HUDEP-2 (cell line): ENCODE measurements at regions not wholly inside any gene's neighbourhood (a gene's known extent, or its start where the extent isn't known, plus 50 kb on each side); places are given as distances from the start of the nearest gene placed in this dataset.

Source experiments
- DNase-seq, 76 experiments: peaks; one replicate each; lab custom pipeline; 2025; ENCODE audit not compliant: unreplicated experiment in 76 of 76; lab: John Stamatoyannopoulos, UW

DNA sequence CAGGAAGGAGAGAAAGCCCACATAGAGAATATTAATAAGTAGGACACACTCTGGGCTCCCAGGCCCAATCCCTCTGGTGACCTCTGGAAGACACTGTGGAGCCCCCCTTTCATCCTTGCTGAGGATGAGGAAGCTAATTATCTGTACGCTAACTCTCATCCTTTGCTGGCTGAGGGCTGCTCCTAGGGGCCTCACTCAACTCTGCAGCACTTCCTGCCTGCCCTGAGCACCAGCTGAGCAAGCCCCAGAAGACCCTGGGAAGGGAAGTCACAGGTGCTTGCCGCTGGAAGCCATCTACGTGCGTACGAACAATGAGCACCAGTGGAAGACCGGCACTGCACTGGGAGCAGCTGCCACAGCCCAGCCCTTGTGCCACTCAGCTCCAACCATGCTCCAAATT is 145.8 kb upstream of the CDH5 start:
- DNase-seq: no peak

DNA sequence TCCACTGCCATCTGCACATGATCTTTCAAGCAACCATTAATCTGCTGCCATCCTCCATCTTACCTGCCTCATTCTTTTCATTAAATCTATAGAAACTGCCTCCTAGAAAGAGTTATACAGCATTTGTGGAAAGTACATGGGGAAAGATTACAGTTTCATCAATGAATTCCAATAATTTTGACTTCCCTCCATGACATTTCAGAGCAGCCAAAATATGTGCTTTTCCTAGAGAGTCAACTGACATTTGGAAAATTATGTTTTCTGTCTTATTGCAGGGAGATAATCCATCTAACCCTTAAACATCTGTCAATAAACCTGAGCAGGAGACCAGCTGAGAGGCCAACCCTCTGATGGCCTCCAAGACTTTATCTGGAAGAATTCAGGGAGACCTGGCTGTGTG is 147.0 kb upstream of the CDH5 start:
- no peak for DNase-seq

DNA sequence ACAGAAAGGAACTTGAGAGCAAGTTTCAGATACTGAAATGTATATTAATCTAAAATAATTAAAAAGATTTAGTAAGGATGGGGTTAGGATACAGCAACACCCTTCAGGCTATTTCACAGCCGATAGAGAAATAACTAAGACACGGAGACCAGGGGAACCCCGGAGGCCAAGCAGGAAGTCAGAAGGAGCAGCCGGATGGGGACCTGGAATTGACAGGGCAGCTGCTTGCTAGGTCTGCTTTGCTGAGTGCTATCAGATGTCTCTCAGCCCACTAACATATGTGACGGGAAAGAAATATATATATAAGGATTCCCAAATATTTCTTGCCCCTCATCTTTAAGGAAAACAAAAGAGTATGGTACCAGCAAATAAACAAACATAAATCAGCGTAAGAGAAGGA is 154.1 kb upstream of the CDH5 start:
- no peak for DNase-seq

DNA sequence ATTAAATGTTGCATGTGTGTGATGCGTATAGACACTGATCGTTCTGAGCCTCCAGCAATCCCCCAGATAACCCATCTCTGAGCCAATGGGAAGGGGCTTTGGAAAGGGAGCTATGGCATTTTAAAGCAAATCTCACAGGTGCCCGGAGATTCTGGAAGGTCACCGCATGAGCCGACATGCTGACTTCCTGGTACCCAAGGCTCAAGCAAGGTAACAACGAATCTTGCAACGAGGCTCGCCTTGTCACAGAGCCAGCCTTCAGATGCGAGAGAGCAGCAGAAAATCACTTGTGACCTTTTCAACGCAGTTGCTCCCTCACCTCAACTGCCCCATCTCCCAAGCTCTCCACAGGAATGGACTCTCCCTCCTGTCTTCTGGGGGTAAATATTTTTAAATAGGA is 154.8 kb upstream of the CDH5 start:
- DNase-seq: no peak

DNA sequence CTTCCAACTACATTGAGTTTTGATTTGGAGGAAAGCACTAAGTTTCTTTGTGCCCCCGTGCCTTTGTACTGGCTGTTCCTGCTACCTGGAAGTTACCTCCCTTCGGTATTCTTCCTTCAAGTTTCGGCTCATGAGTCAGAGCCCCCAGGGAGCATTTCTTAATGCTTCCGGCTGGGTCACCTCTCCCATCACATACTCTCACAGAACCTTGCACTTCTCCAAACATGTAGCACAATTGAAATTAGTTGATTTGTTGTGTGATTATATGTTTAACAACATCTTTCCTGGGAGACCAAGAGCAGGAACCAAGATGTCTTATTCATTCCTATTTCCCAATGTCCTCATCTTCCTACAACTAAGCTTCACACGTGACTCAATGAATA is 158.6 kb upstream of the CDH5 start:
- no peak for DNase-seq

DNA sequence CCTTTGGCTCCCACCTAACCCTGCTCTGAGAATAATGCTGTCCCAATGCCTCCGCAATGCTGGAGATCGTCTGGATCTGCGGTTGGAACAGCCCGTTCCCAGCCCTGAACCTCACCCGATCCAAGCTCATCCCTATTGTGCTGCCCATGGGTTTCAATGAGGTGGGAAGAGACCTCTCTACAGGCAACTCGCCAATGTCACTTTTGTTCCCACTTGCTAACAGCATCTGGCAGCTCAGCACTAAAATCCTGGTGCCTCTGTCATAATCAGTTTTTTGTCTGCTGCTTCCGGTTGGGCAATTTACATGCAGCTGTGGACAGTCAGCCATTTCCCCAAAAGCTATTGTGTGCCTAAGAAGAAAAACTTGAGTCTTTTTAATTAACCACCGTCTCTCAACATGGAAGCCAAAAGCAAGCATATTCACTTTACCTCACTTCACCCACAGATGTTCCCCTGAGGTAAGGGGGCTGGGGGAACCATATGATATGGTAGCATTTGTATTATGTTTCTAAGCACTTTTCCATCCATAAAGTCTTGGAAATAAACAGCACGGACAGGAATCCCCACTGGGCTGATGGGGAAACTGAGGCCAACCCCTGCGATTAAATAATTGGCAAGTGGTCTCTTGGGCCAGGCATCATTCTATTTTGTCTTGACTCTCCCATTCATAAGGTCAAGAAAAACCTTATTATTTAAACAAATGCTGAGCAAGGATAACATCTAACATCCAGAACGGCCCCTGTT is 159.2 kb upstream of the CDH5 start:
- DNase-seq: no peak

DNA sequence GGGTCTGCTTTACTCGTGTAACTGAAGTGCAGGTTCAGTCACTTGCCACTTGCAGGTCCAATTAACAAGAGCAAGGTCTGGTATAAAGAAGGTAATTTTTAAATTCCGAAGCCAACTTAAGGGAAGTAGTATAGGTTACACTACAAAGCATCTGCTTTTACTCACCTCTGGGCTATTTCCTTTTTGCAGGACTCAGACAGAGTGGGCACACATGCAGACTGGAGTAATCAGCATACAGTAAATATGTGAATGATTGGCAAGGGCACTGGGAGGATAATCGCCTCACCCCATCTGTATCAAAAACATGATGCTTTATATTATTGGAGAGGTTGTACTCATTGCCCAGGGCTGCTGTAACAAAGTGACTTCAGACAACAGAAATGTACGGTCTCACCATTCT is 160.1 kb upstream of the CDH5 start:
- no peak for DNase-seq

DNA sequence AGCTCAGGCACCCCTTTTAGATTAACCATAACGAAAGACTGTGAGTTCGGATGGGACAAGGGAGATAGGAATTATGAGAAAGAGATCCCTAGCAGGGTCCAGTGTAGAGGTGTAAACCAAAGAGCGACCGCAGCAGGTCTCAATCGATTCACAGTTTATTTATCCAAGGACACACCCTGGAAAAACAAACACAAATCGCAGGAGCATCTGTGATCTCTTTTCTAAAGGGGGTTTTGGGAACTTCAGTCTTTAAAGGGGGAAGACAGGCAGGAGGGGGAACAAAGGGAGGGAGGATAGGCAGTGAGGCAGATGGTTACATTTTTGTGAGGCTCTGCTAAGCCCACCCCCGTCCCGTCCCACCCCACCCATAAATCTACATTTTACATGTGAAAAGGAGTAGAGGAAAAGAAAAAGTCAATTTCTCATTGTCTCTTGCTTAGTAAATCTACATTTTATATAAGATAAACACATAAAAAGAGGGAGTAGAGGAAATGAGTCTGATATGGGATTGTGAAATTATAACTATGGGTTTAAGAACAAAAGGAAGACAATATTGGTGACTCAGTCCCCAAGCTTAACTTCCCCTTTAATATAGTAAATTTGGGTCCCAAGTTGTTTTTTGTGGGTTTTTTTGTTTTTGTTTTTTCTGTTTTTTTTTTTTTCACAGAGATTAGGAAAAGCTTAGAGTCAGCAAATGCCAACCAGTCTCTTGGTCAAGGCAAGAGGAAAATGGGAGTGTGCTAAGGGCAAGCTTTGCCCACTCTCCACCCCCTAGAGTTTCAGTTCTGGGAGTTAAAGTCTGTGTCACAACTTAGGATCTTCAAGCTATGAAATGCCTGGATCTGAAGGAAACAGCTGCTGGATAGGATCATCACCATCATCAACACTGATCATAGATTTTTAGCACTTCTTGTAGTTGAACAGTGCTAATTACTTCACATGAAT is 160.9 kb upstream of the CDH5 start:
- no peak for DNase-seq

DNA sequence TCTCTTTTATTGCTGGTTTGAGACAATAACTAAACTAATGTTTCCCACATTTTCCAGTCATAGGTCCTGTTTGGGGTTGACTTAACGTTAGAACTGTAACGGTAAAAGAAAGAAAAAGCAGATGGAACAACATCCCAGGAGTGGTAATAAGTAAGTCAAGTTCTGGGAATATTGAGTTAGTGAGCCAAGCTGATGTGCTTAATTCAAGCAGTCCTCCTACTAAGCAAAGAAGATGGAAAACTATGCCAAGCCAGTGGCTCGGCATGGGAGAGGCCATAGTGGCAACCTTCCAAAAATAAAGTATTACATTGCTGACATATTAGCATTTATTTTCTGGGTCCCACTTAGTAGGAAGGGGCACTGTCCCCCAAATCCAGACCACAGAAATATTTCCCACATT is 161.7 kb upstream of the CDH5 start:
- no peak for DNase-seq

DNA sequence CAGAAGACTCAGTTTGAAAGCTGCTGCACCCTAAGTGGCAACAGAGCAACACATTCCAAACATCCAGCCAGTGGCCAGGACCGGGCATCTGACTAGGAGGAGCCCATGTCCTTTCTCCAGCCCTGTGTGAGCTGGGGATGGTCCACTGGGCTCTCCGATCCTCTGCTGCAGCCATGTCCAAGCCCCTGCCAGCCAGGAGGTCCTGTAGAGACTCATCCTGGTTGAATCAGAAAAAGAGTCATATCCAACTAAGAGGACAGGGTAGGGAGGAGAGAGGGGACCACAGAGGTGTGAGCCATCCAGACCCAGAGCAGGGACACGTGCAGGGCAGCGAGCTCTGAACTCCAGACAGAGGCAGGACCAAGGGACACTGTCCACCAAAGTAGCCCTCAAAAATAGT is 163.0 kb upstream of the CDH5 start:
- no peak for DNase-seq

DNA sequence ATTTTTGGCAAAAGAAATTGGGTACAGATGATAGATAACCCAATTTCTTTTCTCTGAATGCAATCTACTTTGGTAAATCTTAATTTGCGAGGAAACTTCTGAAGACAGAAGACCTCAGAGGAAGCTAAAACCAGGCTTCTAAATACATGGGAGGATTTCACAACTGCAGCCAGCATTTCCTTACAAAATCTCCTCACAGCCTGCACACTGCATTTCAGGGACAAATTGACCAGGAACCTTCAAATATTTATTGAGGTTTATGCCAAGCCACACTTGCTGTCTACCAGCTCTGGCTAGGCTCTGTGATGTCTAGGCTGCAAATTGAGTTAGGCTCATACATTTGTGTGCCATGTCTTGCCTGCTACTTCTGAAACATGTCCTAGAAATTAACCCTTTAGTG is 167.3 kb upstream of the CDH5 start:
- no peak for DNase-seq

DNA sequence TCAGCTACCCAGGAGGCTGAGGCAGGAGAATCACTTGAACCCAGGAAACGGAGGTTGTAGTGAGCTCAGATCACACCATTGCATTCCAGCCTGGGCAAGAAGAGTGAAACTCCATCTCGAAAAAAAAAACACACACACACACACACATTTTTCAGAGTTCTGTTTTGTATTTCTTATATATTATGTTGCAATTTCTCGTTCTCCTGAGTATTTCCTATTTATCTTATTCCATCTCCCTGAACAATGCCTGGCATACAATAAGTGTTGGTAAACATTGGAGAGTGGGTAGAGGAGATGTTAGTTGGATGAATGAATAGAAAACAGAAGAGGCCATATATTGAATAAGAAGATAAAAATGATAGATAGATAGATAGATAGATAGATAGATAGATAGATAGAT is 167.8 kb upstream of the CDH5 start:
- no peak for DNase-seq

DNA sequence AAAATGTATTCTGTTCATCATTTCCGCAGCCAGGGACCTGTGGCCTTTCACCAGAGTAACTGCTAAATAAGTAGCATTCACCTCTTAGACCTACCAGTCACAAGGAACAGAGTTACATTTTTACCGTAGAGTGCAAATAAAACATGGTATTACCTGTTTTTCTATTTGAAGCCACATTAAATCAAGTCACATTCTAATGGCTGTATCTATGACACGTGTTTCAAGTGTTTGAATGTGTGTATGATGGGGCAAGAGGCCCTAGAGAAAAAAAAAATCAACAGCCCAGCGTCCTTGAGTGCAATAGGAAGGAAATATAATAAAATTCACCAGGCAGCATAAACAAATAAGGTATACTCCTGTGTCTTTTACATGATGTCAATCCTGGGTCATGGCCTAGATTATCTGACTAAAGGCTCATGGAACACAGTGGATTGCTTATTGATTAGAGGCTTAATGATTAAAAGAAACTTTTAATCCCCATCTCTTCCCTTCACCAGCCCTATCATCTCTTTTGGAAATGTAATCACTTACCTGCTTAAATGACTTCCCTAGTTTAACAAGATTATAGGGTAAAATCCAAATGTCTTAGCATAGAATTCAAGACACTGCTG is 168.7 kb upstream of the CDH5 start:
- DNase-seq: no peak

DNA sequence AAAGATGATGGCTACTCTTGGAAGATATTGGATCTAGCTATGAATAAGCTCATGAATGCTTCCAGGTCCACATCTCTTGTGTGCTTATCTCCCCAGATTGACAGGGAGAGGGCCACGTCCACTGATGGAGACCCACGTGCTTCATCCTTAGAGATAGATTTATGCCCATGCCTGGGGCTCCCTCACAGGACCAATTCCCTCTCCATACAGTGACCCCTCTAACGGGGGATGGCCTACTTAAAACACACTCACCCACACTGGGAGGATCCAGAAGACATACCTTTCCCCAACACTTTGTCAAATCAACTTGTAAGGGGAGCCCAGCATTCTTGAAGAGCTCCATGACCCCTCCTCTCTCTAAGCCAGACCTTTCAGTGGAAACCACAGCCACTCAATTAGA is 169.7 kb upstream of the CDH5 start:
- DNase-seq: no peak

DNA sequence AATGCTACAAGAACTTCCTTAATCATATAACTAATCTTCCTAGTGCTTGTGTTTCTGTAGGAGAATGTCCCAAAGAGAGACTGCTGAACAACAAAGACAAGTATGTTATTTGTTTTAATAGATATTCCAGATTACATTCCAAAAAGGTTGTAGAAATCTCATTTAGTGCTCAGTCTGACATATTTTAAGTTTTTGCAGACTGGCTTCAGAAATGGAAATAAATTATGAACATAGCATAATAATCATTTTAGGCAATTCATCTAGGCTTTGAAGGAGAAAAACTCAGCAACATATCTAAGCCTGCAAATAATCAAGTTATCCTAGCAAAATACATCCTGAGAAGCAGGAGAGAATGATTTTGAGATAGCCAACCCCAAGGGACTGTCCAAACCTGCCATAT is 171.6 kb upstream of the CDH5 start:
- DNase-seq: no peak

DNA sequence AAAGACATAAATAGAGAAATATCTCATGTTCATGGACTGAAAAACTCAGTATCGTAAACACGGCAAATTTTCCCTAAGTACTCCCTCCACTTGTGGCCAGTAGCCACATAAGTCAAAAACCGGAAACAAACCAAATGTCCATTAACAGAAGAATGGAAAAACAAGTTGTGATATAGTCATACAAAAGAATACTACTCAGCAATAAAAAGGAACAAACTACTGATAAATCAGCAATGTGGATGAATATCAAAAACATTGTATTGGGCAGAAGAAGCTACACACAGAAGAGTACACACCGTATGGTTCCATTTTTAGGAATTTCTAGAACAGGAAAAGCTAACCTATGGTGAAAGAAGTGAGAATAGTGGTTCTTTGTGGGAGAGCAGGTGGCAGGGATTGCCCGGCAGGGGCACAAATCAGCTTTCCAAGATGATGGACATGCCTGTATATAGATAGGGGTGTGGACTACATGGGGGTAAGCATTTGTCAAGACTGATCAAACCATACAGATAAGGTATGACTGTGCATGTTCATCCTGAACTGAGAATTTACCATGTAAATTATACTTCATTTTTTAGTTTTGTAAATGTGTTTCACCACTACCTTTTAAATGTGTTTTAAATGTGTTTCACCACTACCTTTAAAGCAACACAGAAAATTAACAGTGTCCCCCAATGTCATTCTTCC is 172.8 kb upstream of the CDH5 start:
- no peak for DNase-seq

DNA sequence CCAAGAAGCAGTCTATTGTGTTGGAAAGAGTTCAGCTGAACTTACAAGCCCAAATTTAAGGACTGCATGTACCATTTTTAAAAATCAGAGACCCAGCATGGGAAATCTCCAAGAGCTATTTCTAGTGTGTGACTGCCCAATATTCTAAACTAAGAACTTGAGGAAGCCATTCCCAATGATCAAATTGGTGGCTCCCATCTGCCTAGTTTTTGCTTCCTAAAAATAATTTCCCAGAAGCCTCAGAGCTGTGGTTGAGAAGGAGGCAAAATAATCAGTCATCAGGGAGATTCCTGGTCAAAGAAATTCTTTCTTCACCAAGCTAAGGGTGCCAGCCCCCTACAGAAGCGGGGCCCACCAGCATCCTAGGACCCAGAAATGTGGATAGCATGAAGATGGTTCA is 176.1 kb upstream of the CDH5 start:
- no peak for DNase-seq

DNA sequence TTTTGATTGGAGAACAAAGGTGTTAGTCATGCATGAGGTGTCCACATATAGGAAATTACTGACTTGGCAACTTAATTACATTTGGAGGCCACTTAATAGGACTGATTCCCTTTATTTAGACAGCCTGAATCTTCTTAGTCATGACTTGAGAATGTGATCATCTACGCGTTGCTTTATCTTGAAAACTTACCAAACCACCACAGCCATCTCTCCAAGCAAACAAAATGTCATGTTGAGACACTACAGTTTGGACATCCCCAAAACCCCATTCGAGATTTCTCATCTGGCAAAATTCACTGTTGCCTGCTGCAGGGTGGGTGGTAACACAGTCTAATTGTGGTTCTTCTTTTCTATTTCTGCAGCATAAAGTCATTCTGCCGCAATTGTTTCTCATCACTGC is 176.5 kb upstream of the CDH5 start:
- no peak for DNase-seq

DNA sequence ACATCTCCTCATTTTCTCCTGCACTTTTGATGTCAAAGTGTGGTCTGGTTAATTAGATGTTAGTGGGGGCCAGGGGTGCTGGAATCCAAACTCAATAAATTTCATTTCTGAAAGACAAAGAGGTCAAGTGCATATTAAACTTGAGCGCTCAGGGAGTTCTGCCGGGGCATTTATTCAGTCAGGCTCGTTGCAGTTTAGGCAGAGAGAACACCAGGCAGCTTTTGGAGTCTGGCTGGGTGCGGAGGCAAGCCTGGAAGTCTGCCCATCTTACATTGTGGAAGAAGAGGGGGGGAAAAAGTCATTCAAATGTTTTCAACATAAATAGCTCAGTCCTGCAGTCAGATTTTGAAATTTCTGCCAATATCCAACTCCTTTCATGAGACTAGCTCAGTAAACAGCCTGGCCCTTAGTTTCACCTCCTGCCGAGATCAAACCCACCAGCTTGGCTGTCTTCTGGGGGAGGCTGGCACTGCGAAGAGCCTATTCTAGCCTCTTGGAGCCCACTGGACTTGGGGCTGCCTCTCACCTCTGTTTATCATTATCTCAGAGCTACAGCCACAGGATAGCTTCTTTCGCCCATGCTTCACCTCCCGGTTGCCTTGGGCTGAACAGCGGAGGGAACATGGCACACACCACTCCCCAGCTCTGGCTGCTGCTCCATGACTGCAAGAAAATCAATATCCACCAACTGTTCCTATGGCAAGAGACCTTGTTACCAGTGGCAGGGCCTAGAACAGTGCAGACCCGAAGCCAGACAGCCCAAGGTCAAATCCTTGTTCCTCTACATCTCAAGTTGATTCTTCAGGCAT is 177.4 kb upstream of the CDH5 start:
- DNase-seq: no peak

DNA sequence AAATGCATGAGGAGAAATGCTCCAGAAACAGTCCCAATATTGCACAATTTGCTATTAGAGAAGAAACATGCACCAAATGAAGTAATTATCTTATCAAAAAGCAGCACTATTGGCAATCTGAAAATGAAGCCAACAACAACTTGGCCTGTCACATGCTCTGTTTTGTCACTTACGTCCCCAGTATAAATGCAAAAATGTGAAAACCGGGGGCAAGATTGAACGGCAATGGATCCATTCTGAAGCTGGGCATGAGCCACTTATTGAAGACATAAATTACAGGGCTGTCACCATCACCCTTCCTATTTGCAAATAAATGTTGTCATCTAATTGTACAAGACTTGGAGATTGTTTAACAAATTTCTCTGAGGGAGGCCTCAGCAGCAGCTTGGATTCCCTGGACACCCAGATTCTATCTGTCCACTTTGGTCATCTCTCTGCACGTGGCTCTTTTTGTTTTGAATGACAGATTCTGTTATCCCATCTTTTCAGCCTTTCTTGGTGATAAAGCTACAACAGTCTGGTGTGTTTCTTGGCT is 180.2 kb upstream of the CDH5 start:
- DNase-seq: no peak
